HG02870 (cell line): ENCODE measurements at regions not wholly inside any gene's neighbourhood (a gene's known extent, or its start where the extent isn't known, plus 50 kb on each side); places are given as distances from the start of the nearest gene placed in this dataset.

ENCODE experiments used
- ATAC-seq: cut with Tn5 transposase; IDR thresholded peaks from one replicate; pipeline ENCODE4 v1.9.1; 2021; ENCODE audit warnings: mild to moderate bottlenecking, moderate library complexity; ENCODE audit not compliant: unreplicated experiment

DNA sequence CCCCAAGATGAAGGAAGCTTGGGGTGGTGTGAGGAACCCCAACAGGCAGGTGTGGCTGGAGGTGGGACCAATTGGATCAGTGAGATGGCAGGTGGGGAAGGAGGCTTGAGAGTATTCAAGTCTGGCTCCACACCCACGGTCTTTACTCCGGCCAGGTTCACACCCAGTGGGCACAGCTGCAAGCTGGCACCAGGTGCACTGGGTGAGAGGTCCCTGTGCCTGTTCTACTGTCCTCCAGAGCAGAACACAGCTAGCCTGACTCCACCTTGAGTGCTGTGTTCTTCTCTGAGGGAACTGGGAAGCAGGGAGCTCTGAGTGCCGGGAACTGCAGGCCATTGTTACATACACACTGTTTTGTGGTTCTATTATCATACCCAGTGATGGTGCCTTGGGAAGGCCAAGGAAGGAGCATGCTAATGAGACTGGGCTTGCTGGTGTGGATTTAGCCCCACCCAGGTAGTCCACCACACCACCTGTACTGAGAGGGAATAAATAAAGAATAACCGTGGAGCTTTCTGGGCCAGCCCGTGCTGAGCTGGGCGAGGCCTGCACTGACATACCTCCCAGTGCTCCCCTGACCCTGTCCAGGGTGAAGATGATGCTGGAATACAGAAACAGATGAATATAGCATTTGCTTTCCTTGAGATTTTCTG lies 93.4 kb downstream of the ABHD5 start:
- no peak for ATAC-seq

DNA sequence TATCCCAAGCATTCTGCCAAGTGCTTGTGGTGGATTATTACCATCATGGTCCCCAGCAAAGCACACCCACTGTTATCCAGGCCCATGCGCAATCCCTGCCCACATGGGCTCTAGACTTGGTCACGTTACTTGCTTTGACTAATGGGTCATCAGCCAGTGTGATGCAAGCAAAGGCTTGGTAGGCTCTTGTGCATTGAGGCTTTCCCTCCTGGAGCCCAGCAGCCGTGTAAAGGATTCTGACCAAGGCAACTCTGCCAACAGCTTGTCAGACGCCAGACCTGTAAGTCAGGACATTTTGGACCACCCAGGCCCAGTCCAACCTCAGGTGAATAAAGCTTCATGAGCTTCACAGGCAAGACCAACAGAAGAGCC lies 93.9 kb downstream of the ABHD5 start:
- no peak for ATAC-seq

DNA sequence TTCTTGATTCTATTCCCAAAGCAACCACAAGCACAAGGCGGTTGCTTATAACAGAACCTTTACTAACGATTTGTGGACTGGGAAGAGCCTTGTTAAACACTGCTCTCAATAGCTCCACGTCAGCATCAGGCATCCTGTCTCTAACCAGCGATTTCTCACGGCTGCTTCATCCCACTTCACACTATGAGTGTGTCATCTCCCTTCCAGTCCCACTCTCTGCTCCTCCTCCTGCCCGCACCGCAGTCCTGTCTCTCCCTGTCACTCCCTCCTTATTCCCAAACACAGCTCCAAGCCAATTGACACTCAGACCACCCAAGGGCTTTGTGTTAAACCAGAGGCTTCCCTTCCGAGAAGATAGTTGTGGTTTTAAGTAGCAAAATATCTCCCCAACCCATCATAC lies 94.8 kb downstream of the ABHD5 start:
- ATAC-seq, result no peak

DNA sequence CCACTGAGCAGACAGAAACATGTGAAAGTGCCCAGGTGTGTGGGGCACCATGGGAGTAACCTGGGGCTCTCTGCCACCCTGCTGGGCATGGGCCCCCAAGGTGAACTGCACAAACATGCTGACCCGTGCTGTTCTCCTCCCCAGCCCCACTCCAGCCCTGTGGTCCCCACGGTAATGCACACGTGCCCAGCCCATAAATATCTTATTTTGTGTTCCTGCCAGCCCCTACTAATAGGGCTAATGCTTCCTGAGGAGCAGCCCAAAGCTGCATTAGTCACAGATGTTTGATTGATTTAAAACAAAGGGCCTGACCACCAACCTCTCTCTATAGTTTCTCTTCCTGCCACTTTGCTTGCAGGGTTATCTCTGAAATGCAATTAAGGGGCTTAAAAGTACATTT lies 95.4 kb downstream of the ABHD5 start:
- no peak for ATAC-seq

DNA sequence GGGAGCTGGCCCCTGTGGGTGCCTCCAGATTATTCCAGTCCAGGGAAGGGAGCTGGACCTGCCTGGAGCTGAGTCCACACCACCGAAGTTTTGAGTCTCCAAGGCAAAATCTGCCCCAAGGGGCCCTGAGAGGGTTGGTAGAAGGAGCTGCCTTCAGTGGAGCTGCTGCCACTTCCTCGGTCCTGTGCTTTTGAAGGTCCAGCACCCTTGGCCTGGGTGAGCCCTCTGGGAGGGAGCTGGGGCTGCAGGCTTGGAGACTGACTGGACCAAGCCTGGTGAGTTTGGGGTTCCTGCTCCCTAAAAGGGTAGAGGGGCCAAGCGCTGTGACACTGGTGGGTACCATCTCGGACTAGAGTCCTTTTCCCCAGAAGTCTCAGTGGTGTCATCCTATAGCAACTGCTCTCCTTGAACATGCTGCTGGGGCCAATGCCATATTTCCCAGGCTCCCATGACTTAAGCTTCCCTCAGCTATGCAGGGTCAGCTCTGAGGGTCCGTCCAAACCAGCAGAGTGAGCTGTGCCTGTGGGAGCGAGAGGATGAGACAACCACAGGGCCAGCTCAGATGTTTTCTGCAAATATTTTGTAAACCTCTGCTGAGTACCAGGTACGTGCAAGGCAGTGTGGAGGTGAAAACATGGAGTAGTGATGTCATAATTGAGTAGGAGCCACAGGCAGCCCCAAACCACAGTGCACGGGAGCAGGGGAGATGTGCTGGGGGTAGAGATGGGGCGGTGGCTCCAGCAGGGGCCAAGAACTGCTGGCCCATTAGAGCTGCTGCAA lies 96.0 kb downstream of the ABHD5 start:
- no peak for ATAC-seq

DNA sequence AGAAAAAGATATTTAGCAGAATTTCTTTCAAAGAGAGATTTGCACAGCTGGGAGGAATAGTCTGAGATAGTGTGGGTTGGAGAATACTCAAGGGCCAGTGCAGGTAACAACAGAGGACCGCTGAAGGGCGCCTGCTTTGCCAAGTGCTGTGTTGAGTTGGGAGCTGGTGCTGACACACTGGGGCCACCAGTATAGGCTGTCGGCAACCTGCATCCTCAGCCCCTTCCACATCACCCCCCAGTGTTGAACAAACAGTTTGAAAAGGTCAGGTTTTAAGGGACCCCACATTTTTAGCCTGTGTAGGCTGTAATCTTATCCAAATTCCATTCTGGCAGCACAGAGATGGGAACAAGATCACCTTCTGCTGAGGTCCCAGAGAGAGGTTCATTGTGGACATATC lies 96.6 kb downstream of the ABHD5 start:
- ATAC-seq, result no peak

DNA sequence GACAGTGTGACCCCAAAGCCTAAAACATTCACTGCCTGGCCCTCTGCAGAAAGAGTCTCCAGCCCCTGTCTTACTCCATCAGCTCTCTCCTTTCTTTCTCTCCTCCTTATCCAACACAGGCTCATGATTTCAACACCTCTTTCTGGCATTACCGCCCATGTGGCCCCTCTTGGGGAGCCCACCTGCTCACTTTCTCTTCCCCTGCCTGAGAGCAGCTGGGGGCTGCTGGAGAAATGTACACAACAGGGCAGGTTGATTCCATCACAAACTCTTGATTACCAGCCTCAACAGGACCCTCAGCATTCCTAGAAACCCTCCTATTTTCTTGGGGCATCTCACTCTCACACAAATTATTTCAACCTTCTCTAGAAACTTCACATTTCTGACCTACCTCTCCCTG lies 98.3 kb downstream of the ABHD5 start:
- no peak for ATAC-seq

DNA sequence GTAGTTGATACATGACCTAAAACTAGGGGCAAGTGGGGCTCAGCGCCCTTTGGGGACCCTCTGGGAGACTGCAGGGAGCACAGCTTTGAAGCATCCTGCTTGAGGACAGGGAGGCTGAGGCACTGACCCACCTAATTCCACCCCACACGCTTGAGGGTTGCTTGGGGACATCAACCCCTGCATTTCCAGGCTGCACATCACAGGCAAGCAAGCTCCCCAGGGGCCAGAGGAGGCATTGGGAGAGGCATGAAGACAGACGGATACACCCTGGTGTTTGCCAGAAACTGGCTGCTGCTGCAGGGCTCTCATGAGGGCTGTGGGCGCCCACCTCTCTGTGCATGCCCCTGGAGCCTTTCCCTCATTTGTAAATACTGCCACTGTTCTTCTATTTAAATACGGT lies 99.3 kb downstream of the ABHD5 start:
- ATAC-seq, result no peak

DNA sequence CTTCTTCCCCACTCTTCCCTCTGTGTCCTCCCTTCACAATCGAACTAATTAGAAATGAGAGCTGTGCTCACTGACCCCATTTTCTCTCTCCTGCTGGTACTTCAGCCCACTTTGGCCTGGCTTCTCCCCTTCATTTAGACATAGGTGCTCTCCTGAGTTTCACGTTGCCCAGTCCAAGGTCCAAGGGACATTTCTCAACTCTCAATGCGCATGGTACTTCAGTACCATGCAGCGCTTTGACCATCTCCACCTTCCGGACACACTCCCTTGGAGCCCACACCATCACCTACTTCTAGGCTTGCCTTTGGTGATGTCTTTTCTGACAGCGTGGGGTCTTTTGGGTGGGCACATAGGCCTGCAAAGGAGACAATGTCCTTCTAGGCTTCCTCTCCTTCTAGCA lies 99.7 kb downstream of the ABHD5 start:
- ATAC-seq, result no peak

DNA sequence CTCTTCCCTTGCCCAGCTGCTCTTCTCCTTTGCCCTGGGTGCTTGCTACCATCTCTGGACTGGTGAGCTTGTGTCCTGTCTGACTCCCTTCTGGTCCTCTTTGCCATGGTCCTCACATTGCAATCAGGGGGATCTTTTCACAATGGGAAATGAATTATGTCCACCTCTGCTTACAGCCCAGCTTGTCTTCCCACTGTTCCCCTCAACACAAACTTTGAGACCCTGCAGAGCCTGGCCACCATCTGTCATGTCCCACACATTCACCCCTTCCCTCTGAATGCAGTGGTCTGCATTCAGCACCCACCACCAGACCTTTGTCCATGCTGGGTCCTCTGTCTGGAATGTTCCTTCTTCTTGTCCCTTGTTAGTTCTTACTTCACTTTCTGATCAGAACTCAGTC lies 100.5 kb downstream of the ABHD5 start:
- no peak for ATAC-seq

DNA sequence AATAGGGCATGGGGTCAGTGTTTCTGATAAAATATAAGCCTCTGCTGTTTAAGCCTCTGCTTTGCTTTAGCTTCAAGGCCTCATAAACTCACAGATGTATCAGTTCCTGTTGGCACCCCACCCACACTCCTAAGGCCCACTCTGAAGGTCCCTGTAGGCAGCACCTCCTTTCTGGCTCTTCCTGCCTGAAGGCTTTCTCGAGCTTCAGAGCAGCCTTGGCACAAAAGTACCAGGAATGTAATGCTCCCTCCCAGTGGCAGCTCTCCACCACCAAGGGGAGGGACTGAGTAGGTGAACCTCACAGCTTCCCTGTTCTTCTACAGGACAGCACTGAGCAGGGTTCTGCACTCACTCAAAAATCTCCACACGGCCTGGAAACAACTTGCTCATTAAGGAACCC lies 102.2 kb downstream of the ABHD5 start:
- no peak for ATAC-seq

DNA sequence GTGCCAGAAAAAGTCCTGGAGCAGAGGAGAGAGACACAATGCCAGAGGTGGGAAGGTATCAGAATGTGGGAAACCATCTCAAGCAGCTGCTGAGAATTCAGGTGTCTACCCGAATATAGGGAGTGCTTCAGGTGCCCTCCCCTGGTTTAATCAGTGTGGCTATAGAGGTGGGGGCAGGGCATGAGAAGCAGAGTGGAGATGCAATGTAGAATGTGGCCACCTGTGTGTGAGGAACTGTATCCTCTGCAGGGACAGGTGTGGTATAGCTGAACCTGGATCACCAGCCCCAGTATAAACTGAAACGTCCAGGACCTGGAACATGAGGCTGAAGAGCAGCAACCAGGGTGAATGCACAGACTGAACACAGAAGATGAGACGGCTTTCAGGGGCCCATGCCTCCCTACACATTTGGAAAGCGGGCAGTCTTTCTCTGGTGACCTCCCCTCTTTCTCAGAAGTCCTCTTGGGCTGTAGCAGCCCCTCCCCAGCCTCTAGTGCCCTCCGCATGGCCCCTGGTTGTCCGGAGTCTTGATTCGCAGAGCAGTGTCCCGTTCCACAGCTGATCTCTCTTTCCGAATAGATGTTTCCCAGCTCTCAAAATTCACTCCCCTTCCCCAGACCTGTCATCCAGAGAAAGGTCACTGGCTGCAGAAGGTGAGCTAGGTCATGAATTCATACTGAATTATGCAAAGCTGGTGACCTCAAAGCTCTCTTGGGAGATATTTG lies 103.1 kb downstream of the ABHD5 start:
- ATAC-seq, result no peak

DNA sequence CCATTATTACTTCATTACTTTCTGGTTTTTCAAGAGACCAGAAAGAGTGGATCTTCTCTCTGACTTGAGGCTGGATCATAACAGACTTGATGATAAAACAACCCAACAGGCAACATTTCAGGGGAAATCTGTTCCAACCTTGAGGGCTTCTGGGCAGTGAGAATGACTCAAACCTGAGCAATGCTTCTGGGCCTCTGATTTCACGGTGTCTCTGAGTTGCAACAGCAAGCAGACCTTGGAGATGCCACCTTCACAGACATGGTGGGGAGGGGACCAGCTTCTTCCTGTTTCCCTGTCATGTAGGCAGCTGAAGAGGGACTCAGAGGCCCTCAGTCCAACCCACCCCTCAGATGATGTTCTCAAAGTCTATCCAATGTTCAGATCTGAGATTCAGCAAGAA lies 104.0 kb downstream of the ABHD5 start:
- ATAC-seq, result no peak

DNA sequence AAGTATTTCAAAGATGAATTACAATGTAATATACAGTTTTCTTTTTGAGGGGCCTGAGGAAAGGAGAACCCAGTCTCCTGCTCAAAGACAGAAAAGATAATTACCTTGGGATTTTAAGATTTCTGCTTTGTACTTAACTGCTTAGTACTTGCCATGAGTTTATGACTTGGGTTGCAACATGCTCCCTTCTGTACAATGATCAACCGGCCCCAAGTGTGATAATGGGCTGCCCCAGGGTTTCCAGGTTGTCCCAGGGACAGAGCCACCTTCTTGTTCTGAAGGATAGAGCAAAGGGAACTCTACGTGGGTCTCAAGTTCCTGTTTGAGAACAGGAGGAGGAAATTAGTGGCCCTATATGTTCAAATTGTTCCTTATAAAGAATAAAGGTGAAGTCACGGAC lies 104.8 kb downstream of the ABHD5 start:
- ATAC-seq, result no peak

DNA sequence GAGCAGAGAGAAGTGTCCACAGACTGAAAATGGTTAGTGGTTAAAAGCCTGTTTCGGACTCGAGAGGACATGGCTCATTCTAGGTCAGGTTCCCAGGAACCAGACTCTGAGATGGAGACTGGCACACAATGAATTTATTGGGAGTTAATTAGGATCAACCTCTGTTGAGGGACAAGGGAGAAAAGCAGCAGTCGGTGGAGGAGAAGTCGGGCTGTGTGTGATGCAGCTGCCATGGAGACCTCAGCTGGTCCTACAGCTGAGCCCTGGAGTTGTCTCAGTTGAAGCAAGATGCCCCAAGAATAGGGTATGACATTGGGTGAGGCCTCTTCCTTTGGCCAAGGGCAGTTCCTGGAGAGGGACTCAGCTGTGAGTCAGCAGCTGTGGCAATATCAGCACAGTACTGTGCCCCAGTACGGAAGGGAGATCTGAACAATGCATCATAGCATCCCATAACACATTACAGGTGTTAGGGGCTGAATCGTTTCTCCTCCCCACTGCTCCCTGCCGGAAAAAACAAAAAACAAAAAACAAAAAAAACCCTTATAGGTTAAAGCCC lies 105.4 kb downstream of the ABHD5 start:
- ATAC-seq, result no peak

DNA sequence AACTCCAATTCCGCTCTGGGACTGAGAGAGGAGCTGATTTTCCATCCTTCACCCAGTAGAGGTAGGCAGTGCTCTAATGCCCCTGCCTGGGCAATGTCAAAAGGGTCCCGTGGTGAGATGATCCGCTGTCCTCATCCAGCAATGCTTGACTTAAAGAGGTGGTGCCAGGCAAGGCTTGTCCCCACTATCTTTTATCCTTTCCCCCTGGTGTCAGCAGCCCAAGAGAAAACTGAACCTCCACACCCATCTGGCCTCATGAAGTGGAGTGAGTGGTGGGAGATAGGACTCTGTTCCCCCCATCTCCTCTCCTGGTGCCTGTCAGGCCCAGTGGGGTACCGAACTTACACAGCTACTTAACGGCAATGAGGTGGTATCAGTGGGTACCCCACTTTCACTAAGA lies 107.1 kb downstream of the ABHD5 start:
- no peak for ATAC-seq

DNA sequence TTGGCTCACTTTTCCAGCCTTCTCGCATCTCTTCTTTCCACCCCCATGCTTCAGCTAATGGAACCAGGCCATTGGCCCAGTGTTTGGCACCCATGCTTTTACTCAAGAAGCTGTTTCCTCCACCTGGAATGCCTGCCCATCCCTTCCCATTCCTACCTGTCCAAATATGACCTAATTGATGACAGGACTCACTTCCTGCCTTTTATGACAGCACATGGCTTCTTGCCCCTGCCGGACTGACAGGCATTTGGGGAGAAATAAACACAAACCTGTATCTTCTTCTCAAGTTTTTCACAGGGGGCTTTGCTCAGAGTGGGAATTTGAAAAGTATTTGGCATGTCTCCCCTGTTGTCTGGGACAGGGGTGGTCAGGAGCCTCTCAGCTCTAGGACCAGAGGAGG lies 120.1 kb downstream of the ABHD5 start:
- no peak for ATAC-seq

DNA sequence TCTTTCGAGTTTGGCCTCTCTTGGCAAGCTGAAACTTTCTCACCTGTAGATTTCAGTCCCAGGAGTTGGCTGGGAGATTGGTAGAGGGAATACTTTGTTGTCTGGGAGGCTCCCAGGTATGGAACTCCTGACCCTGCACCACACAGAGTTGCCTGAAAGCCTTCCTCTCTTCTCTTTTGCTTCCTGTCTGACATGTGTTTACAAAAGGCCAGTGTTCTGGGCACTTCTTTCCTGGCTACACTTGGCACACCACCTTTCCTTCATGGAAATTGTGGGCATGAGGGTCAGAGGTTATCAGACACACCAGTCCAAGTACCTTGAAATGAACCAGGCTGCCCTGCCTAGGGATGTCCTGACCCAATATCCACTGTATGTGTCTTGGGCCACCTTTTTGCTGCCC lies 123.7 kb downstream of the ABHD5 start:
- no peak for ATAC-seq

DNA sequence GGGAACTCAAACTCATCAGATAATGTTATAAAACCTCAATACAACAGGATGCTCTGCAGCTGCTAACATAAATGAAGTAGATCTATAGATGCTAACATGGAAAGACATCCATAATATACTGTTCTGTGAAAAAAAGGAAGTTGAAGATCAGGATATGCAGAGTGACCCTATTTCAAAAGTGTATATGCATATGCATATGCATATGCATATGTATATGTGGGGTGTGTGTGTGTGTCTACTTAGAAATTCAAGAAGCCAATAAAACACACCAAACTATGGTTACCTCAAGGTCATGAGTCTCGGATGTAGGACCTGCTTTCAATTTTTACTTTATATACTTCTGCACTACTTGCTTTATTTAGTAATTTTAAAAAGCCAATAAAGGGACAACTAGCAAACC lies 125.6 kb downstream of the ABHD5 start:
- no peak for ATAC-seq

DNA sequence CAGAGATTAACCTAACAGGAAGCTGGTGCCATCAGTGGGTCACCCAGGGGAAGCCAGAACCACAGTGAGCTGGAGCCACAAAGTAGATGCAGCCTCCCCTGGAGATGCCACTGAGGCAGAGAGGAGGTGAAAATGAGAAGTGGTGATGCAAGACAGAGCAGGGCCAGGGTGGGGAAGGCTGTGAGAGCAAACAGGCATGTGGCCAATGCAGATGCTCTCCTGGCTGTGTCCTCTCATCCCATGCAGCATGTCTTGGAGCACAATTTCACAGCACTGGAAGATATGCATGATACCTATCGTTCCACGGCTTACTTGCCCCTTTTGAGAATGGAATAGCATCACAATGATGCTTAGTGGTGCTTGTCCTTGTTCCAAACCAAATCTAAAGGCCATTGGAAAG lies 126.3 kb downstream of the ABHD5 start:
- ATAC-seq, result no peak

DNA sequence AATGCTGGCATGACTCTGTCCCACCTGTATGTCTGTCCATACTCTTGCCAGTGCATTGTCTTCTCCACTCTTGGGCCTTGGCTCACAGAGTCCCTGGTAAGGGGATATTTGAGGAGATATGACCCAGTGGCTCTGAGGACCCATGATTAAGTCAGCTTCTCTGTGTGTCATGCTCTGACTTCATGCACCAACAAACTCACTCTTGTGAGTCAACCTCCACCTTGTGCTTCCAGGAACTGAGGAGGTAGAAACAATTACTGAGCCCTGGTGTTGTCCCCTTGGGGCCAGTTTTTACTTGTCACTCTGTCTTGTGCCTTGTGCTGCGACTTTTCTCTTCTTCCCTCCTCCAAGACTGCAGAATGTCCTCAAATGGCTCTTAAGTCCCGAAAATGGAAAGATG lies 127.1 kb downstream of the ABHD5 start:
- no peak for ATAC-seq

DNA sequence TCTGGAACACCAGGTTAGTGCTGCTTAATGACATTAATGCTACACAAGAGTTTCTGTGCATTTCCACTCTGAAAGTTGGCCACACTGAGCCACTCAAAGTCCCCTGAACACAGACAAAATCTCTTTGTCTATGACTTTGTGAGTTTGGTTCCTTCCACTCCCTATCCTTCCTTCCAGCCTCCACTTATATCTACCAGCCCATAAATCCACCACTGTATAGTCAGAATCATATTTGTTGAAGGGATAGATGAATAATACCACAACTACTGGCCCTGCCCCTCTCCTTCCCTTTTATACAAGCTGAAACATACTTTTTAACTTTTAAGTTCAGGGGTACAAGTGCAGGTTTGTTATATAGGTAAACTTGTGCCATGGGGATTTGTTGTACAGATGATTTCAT lies 127.5 kb downstream of the ABHD5 start:
- ATAC-seq, result no peak
